ENCODE measurements at regions not wholly inside any gene's neighbourhood (a gene's known extent, or its start where the extent isn't known, plus 50 kb on each side); places are given as distances from the start of the nearest gene placed in this dataset.

DNA sequence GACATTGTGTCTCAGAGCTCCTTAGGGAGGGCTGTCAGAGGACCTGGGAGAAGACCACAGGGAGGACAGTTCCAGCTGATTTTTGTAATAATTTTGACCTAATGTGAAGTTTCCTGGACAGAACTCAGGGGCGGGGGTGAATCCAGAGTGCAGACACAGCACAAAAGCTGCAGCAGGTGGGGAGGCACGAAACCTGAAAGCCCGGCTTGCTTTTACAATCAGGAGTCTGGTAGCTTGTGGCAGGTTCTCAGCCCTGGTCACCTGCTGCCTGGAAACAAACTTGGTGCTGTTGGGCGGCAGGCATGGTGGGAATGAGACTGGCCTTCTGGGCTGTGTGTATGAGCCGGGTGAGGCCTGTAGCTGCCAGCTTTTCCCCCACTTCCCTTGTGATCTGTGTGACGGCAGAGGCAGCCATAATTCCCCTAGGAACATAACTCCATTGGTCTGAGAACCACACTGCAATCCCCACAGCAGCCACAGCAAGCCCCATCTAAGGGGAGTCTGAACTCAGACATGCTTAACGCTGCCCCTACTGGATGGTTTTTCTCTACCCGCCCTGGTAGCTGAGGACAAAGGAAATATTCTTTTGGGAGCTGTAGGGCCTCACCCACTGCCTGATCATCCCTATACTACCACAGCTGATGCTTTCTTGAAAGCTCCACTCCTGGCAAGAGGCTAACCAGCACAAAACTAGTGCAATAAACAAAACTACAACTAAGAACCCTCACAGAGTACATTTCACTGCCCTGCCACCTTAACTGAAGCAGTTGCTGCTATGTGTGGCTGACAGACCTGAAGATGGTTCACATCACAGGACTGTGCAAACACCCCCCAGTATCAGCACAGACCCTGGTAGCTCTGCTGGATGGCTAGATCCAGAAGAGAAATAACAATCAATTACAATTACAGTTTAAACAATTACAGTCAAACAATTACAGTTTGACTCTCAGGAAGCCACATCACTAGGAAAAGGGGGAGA is 1055.1 kb upstream of the GJE1 start:
- TF ChIP-seq EZH2 (IDR thresholded peaks at IDR 0.05; ENCODE audit: borderline replicate concordance, low read length) (no peak), CTCF (conservative IDR thresholded peaks at IDR 0.05 in 1 of 2, IDR thresholded peaks at IDR 0.05 in 1 of 2; ENCODE audit: extremely low read depth in 1 of 2, insufficient read depth in 1 of 2, low read depth in 1 of 2, low read length in 2 of 2) (peak; percentile 27 to 33)

Data from mammary epithelial cell (primary cell).